Breast epithelium (tissue), 4 donors: ENCODE measurements at regions not wholly inside any gene's neighbourhood (a gene's known extent, or its start where the extent isn't known, plus 50 kb on each side); places are given as distances from the start of the nearest gene placed in this dataset.
A peak's percentile ranks its signal among the peaks of the same experiment; 100 is the strongest.
"Not testable (repeated sequence)": the region's sequence is repeated elsewhere in the genome, so short reads cannot be mapped to it uniquely, and the experiment has no call there.

Experiments used
- DNase-seq, 2 donors: peaks; one replicate each; pipeline ENCODE4 v3.0.0-alpha.2; 2019; ENCODE audit warnings: low spot score in 2 of 2
- H3K27ac ChIP-seq, 2 donors: fragments of 200-600 bp; sonication (generic) in 1 of 2; one replicate each; pipeline ENCODE4 v1.5.1; 2016 to 2019; ENCODE audit warnings: mild to moderate bottlenecking in 1 of 2
- H3K27me3 ChIP-seq, 2 donors: fragments of 200-600 bp; sonication (generic) in 1 of 2; one replicate each; pipeline versions ENCODE4 v1.5.1 to v1.6.0; 2017 to 2019; ENCODE audit warnings: control low read depth in 1 of 2, mild to moderate bottlenecking in 1 of 2
- H3K36me3 ChIP-seq: fragments of 200-600 bp; one replicate; pipeline ENCODE4 v1.5.1; 2019
- H3K4me1 ChIP-seq, 2 donors: fragments of 200-600 bp; sonication (generic); one replicate each; pipeline ENCODE4 v1.5.1; 2016 to 2019; ENCODE audit warnings: control low read depth in 1 of 2
- H3K4me3 ChIP-seq, 3 donors: fragments of 200-600 bp; sonication (generic); 1 replicate in 2 of 3; 2 replicates in 1 of 3; pipeline ENCODE4 v1.5.1; 2016 to 2019; ENCODE audit warnings: mild to moderate bottlenecking in 3 of 3, moderate library complexity in 2 of 3
- H3K9me3 ChIP-seq, 2 donors: fragments of 200-600 bp; sonication (generic) in 1 of 2; one replicate each; pipeline ENCODE4 v1.5.1; 2016 to 2019; ENCODE audit warnings: control low read depth in 1 of 2
- POLR2A ChIP-seq: fragments of 450-650 bp; IDR thresholded peaks from one replicate; pipeline ENCODE4 v1.6.1; 2016; ENCODE audit warnings: antibody characterized with exemption, mild to moderate bottlenecking, moderate library complexity
- POLR2AphosphoS5 ChIP-seq, 3 donors: sonication (generic); formaldehyde crosslinking; IDR thresholded peaks; one replicate each; pipeline ENCODE4 v1.6.1; 2017; ENCODE audit warnings: antibody characterized with exemption in 3 of 3
- intact Hi-C: fragments of 100-400 bp; cut with DNase I; formaldehyde crosslinking; loops from one replicate; pipeline ENCODE4 v1.15.1; 2023; ENCODE audit warnings: low total_unique reads
- TF ChIP-seq, protein P1 (sequence below), 3 donors: fragments of 450-650 bp; IDR thresholded peaks; one replicate each; pipeline ENCODE4 v1.5.1; 2016 to 2017; ENCODE audit warnings: antibody characterized with exemption in 3 of 3, mild to moderate bottlenecking in 3 of 3, moderate library complexity in 3 of 3

DNA sequence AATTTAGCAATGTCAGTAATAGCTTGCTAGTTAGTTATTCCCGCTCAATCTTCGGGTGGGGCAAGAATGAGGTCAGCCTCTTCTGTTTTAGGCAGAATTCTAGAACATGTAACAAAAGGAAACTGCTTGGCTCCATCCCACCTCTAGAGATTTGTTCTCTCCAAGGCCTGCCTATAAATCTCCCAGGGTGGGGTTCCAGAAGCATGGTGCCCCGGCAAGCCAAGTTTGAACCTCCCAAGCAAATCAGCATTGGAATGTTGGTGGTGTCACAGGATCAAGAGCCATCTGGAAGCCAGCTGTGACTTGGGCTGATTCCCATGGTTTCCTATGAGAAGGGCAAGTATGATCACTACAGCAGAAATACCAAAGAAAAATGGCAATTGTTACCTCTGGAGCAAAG is 79.8 kb upstream of the SMURF2 start:
- peak overlapping the region in 1 of 3 donors; percentile 10 for H3K4me3 ChIP-seq
- H3K36me3 ChIP-seq, H3K27me3 ChIP-seq, intact Hi-C loops, H3K9me3 ChIP-seq, DNase-seq: not testable (repeated sequence)
- H3K27ac ChIP-seq = peak overlapping the region; percentile 79 to 88
- peaks cover 0 to 10% of the 10 kb centered on the region in 2 donors for H3K4me1 ChIP-seq
- peak in 1 of 3 donors; percentile 37 for TF ChIP-seq POLR2AphosphoS5 (IDR thresholded peaks at IDR 0.05)

DNA sequence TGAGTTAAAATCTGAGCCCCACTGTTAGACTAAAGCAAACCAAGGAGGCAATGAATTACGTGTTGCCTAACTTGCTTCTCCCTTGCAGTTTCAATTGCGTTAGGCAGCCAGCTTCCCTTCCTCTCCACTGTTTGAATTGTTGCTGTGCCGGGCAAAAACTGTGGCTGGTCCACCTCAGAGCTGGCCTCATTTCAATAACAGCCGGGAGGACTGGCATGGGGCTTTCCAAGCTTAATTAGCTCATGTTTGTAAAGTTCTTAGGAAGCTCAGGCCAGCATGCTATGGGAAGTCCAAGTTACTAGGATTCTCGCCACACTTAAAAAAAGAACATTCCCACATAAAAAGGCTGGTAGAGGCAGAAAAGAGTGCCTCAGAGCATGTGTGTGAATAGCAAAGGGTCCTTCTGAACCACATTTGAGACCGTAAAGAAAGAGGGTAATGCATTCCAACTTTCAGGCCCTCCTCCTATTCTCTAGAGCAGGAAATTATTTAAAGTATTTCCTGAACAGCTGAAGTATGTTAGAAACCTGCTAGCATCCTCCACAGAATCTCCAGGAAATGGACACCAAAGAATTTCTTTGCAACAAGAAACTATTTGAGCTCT is 79.0 kb upstream of the SMURF2 start:
- Histone ChIP-seq H3K36me3 (no peaks in the 10 kb centered on the region), H3K4me3 (no peak overlapping the region), H3K27ac (peak overlapping the region; percentile 79), H3K4me1 (peaks cover 0 to 10% of the 10 kb centered on the region in 2 donors), H3K9me3 (no peaks in the 10 kb centered on the region), H3K27me3 (no peaks in the 10 kb centered on the region)
- no peak for DNase-seq
- intact Hi-C loops = no loop called here
- TF ChIP-seq POLR2A (no peak), POLR2AphosphoS5 (IDR thresholded peaks at IDR 0.05) (no peak)
- TF ChIP-seq, protein P1, sequence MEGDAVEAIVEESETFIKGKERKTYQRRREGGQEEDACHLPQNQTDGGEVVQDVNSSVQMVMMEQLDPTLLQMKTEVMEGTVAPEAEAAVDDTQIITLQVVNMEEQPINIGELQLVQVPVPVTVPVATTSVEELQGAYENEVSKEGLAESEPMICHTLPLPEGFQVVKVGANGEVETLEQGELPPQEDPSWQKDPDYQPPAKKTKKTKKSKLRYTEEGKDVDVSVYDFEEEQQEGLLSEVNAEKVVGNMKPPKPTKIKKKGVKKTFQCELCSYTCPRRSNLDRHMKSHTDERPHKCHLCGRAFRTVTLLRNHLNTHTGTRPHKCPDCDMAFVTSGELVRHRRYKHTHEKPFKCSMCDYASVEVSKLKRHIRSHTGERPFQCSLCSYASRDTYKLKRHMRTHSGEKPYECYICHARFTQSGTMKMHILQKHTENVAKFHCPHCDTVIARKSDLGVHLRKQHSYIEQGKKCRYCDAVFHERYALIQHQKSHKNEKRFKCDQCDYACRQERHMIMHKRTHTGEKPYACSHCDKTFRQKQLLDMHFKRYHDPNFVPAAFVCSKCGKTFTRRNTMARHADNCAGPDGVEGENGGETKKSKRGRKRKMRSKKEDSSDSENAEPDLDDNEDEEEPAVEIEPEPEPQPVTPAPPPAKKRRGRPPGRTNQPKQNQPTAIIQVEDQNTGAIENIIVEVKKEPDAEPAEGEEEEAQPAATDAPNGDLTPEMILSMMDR (IDR thresholded peaks at IDR 0.05) = no peak

DNA sequence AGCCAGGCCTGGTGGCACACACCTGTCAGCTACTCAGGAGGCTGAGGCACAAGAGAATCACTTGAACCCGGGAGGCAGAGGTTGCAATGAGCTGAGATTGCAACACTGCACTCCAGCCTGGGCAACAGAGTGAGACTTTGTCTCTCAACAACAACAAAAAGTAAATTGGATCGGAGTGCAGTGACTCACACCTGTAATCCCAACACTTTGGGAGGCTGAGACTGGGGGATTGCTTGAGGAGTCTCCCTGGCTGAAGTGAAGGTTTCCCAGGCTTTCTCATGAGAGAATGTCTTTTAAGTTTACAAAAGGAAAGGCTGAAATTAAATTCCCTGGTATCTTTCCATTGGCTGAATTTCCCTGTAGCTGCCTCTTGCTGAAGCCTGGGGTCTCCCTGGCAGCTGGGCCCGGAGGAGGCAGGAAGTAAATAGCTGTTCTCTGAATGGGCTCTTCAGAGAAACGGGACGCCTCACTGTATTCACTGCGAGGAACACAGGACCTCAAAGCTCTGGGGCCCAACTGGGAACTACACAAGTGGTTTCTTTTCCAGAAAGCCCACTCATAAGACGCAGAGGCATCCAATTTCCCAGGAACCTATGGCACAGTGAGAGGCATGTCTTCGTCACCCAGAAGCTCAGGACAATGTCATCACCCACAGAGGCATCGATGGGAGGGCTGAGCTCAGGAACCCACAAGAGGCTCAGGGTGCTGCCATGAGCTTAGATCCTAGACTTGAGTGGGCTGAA is 77.4 kb upstream of the SMURF2 start:
- Histone ChIP-seq H3K4me1 (peaks cover 0 to 10% of the 10 kb centered on the region in 2 donors), H3K27me3 (no peaks in the 10 kb centered on the region), H3K27ac (peak overlapping the region; percentile 54 to 66), H3K9me3 (no peaks in the 10 kb centered on the region), H3K4me3 (no peak overlapping the region), H3K36me3 (no peaks in the 10 kb centered on the region)
- DNase-seq = no peak
- TF ChIP-seq, protein P1 (IDR thresholded peaks at IDR 0.05) = no peak
- TF ChIP-seq POLR2A = no peak
- TF ChIP-seq POLR2AphosphoS5 (IDR thresholded peaks at IDR 0.05) = no peak
- intact Hi-C loops = no loop called here

DNA sequence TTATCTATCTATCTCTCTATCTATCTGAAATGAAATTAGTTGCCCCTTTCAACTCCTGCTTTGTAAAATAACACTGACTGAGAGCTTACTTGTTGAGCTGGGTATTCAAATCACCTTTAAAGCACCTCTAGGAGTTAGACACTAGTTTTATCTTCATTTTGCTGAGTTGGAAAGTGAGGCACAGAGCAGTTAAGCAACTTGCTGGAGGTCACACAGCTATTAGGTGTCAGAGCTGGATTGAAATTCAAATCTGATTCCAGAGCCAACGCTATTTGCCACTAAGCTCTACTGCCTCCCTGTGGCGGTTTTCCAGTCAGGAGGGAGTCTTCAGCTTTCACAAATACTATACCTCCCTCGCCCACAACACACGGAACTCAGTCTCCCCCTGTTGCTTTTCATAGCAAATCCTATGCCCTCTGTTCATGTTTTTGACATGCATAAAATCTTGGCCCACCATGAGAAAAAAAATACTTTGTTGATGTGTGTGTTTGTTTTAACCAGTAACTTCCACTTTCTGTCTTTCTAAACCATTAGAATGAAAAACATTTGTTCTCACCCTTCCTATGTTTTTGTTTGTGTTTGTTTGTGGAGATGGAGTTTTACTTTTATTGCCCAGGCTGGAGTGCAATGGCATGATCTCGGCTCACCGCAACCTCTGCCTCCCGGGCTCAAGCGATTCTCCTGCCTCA is 74.8 kb upstream of the SMURF2 start:
- peaks cover 0 to 10% of the 10 kb centered on the region in 2 donors for H3K4me1 ChIP-seq
- TF ChIP-seq, protein P1 (IDR thresholded peaks at IDR 0.05) = peak in 2 of 3 donors; percentile 17 to 34
- no peak for TF ChIP-seq POLR2AphosphoS5 (IDR thresholded peaks at IDR 0.05)
- no peaks in the 10 kb centered on the region for H3K9me3 ChIP-seq
- DNase-seq = no peak
- no peak overlapping the region for H3K27ac ChIP-seq
- no peaks in the 10 kb centered on the region for H3K36me3 ChIP-seq
- intact Hi-C loops = no loop called here
- H3K27me3 ChIP-seq = no peaks in the 10 kb centered on the region
- no peak overlapping the region for H3K4me3 ChIP-seq

DNA sequence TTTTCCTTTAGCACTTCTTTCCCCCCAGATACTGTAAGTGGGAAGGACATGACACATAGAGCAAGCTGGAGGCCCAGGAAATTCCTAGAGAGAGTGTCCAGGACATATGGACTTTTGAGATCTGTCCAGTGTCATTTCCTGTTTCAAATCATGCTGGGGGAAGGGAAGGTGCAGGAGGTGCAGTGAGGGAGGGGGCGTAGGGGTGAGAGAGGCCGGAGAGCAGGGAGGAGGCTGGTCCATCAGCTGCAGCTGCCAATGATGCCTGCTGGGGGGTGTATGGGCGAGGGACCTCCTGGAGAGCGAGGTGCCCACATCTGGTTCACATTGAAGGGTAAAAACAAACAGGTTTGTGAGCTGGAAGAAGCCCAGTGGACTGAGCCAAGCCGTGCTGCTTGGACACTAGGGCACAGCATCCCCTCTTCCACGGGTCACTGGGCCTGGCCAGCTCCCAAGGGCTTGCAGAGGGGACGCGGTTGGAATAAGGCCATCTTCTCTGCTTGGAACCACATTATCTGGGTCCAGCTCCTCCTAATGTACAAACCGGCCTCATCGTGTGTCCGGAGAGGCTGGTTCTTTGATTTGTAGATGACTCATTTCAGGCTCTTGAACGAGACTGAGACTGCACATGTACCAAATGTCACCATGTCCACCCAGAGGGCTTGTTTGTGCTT is 70.4 kb upstream of the SMURF2 start:
- no peaks in the 10 kb centered on the region for H3K36me3 ChIP-seq
- H3K27me3 ChIP-seq = no peaks in the 10 kb centered on the region
- H3K9me3 ChIP-seq = no peaks in the 10 kb centered on the region
- DNase-seq = no peak
- no peaks in the 10 kb centered on the region for H3K4me1 ChIP-seq
- H3K27ac ChIP-seq = no peak overlapping the region
- TF ChIP-seq, protein P1 (IDR thresholded peaks at IDR 0.05) = no peak
- no peak for TF ChIP-seq POLR2A
- TF ChIP-seq POLR2AphosphoS5 (IDR thresholded peaks at IDR 0.05) = no peak
- H3K4me3 ChIP-seq = no peak overlapping the region
- intact Hi-C loops = no loop called here

DNA sequence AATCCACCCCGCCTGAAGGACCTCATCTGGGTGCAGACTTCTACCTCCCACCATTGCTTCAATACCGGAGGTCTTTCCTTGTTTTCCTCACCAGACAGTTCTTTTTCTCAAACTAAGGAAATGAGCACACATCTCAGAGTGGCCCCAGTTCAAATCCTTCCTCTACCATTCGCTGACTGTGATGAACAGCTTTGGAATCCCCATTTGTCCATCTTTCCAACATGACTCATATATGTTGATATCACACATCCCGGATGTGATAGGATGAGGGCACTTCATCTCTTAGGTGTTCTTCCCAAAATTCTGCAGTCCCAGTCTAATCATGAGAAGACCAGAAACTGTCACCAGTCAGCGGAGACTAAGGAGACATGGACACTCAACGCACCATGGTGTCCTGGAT is 67.9 kb upstream of the SMURF2 start:
- H3K9me3 ChIP-seq, intact Hi-C loops, H3K4me3 ChIP-seq, H3K4me1 ChIP-seq, H3K27me3 ChIP-seq, DNase-seq, H3K27ac ChIP-seq, H3K36me3 ChIP-seq: not testable (repeated sequence)
